ENCODE measurements at regions not wholly inside any gene's neighbourhood (a gene's known extent, or its start where the extent isn't known, plus 50 kb on each side); places are given as distances from the start of the nearest gene placed in this dataset.

GRCh38 chr2:137892739-137893138 lies 71.5 kb upstream of the HNMT start:
- H3K79me2 ChIP-seq (ENCODE audit: low read length), result no peaks in the 10 kb centered on the region
- H3K27me3 ChIP-seq (replicated peaks; ENCODE audit: insufficient read depth, low read length), result no peaks in the 10 kb centered on the region
- DNase-seq, result no peak
- H2AFZ ChIP-seq (ENCODE audit: low read length), result no peak overlapping the region
- H3F3A ChIP-seq (ENCODE audit: insufficient read depth, low read length), result no peaks in the 10 kb centered on the region
- no peaks in the 10 kb centered on the region for H3K9me2 ChIP-seq (replicated peaks; ENCODE audit: insufficient read depth, low read length)
- H3K27ac ChIP-seq (ENCODE audit: low read length), result no peak overlapping the region
- H3K4me2 ChIP-seq (ENCODE audit: low read depth, low read length), result no peak overlapping the region
- H3K36me3 ChIP-seq (replicated peaks; ENCODE audit: insufficient read depth, low read length), result no peaks in the 10 kb centered on the region
- no peaks in the 10 kb centered on the region; the same call in 1 of the 2 replicates for H3K4me1 ChIP-seq (ENCODE audit: low read length)
- H4K20me1 ChIP-seq (ENCODE audit: insufficient read depth, low read length), result no peaks in the 10 kb centered on the region
- no peak overlapping the region for H3K9ac ChIP-seq (ENCODE audit: low read length)
- no peak overlapping the region for H3K4me3 ChIP-seq (ENCODE audit: low read length)
- TF ChIP-seq CTCF (IDR thresholded peaks at IDR 0.05; ENCODE audit: low read length), result no peak
- TF ChIP-seq EZH2 (optimal IDR thresholded peaks at IDR 0.05; ENCODE audit: low read depth, low read length), result no peak
- no peak for TF ChIP-seq EZH2phosphoT487 (IDR thresholded peaks at IDR 0.05; ENCODE audit: low read length)
- H3K9me3 ChIP-seq (replicated peaks; ENCODE audit: insufficient read depth, low read length), result no peaks in the 10 kb centered on the region

DNA sequence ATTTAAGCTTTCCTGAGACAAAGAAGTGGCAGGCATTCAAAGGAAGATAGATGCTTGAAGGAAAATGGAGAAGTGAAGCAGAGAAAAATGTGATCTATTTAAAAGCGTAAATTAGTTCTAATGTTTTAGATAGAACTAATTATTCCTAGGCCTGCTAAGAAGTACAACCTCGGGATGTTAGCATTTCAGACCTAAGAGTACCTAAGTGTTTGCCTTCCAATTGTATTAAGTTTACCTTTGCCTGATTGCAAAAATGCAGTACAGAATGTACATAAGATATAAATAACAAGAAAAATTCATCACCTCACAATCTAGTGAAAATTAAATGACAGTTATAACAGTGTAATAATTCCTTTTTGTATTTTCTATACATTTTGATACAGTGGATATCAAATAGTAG lies 71.1 kb upstream of the HNMT start:
- Histone ChIP-seq H3F3A (ENCODE audit: insufficient read depth, low read length) (no peaks in the 10 kb centered on the region), H2AFZ (ENCODE audit: low read length) (no peak overlapping the region), H3K9me3 (replicated peaks; ENCODE audit: insufficient read depth, low read length) (no peaks in the 10 kb centered on the region), H3K4me1 (ENCODE audit: low read length) (no peaks in the 10 kb centered on the region; the same call in 1 of the 2 replicates), H3K9ac (ENCODE audit: low read length) (no peak overlapping the region), H3K79me2 (ENCODE audit: low read length) (no peaks in the 10 kb centered on the region), H3K27ac (ENCODE audit: low read length) (no peak overlapping the region), H4K20me1 (ENCODE audit: insufficient read depth, low read length) (no peaks in the 10 kb centered on the region), H3K36me3 (replicated peaks; ENCODE audit: insufficient read depth, low read length) (no peaks in the 10 kb centered on the region), H3K27me3 (replicated peaks; ENCODE audit: insufficient read depth, low read length) (no peaks in the 10 kb centered on the region), H3K9me2 (replicated peaks; ENCODE audit: insufficient read depth, low read length) (no peaks in the 10 kb centered on the region), H3K4me3 (ENCODE audit: low read length) (no peak overlapping the region), H3K4me2 (ENCODE audit: low read depth, low read length) (no peak overlapping the region)
- DNase-seq, result no peak
- TF ChIP-seq EZH2phosphoT487 (IDR thresholded peaks at IDR 0.05; ENCODE audit: low read length) (no peak), CTCF (IDR thresholded peaks at IDR 0.05; ENCODE audit: low read length) (no peak), EZH2 (optimal IDR thresholded peaks at IDR 0.05; ENCODE audit: low read depth, low read length) (no peak)

DNA sequence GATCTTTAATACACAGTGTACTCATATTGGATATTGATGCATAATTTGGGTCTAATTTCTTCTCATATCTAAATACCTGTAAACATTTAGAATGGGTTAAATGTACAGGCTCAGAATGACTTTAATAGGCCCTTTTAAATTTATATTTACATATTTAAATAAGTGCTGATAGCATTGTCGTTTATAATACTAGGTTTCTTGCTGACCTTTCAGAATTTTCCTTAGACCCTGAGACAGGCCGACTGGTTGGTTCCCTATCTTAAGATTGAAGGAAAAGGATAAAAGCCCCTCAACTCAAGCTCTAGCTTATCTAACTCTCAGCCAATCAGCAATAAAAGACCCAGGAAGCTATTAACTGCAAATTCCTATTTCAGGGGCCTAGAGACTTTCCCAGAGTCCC lies 67.8 kb upstream of the HNMT start:
- Histone ChIP-seq H3K27me3 (replicated peaks; ENCODE audit: insufficient read depth, low read length) (no peaks in the 10 kb centered on the region), H3K9me2 (replicated peaks; ENCODE audit: insufficient read depth, low read length) (no peaks in the 10 kb centered on the region), H3K27ac (ENCODE audit: low read length) (no peak overlapping the region), H2AFZ (ENCODE audit: low read length) (no peak overlapping the region), H3K9me3 (replicated peaks; ENCODE audit: insufficient read depth, low read length) (no peaks in the 10 kb centered on the region), H3K9ac (ENCODE audit: low read length) (no peak overlapping the region), H3K4me1 (ENCODE audit: low read length) (no peaks in the 10 kb centered on the region), H4K20me1 (ENCODE audit: insufficient read depth, low read length) (no peaks in the 10 kb centered on the region), H3K79me2 (ENCODE audit: low read length) (no peaks in the 10 kb centered on the region), H3F3A (ENCODE audit: insufficient read depth, low read length) (no peaks in the 10 kb centered on the region), H3K36me3 (replicated peaks; ENCODE audit: insufficient read depth, low read length) (no peaks in the 10 kb centered on the region), H3K4me3 (ENCODE audit: low read length) (no peak overlapping the region), H3K4me2 (ENCODE audit: low read depth, low read length) (no peak overlapping the region)
- DNase-seq, result no peak
- TF ChIP-seq CTCF (IDR thresholded peaks at IDR 0.05; ENCODE audit: low read length) (no peak), EZH2 (optimal IDR thresholded peaks at IDR 0.05; ENCODE audit: low read depth, low read length) (no peak), EZH2phosphoT487 (IDR thresholded peaks at IDR 0.05; ENCODE audit: low read length) (no peak)
